ENCODE measurements at regions not wholly inside any gene's neighbourhood (a gene's known extent, or its start where the extent isn't known, plus 50 kb on each side); places are given as distances from the start of the nearest gene placed in this dataset.

GRCh38 chr4:13203101-13203500 is 281.0 kb downstream of the RAB28 start:
- ChIA-PET POLR2A (ENCODE audit: partially characterized antibody) (interaction anchor here (0.6 kb wide), 1 partner anchor 239 kb away, joined by 5 read pairs; no protein-coding TSS in a partner anchor), CTCF (ENCODE audit: partially characterized antibody) (interaction anchor here (1.3 to 2.4 kb wide), 2 partner anchors 8 to 46 kb away, joined by 4 to 7 read pairs; no protein-coding TSS in a partner anchor)
- no peak overlapping the region for H4K8ac ChIP-seq (ENCODE audit: extremely low read depth, insufficient read depth, low read length)
- no peak for TF ChIP-seq FOSL1 (IDR thresholded peaks at IDR 0.05; ENCODE audit: insufficient read depth, low read depth, low read length)
- TF ChIP-seq CTBP2 (IDR thresholded peaks at IDR 0.05; ENCODE audit: borderline replicate concordance, insufficient read depth, insufficient read length, low read length): no peak
- TF ChIP-seq HDAC2 (IDR thresholded peaks at IDR 0.05; ENCODE audit: borderline replicate concordance in 1 of 2, low read depth in 2 of 2, low read length in 2 of 2): no peak
- no peak for TF ChIP-seq RAD21 (IDR thresholded peaks at IDR 0.05 in 1 of 2, conservative IDR thresholded peaks at IDR 0.05 in 1 of 2; ENCODE audit: low read depth in 2 of 2, low read length in 2 of 2)
- TF ChIP-seq ZNF274 (IDR thresholded peaks at IDR 0.05; ENCODE audit: borderline replicate concordance, extremely low read depth, low read length): no peak
- TF ChIP-seq TAF7 (optimal IDR thresholded peaks at IDR 0.05; ENCODE audit: borderline replicate concordance, low read depth, low read length): no peak
- no peak for TF ChIP-seq BACH1 (IDR thresholded peaks at IDR 0.05; ENCODE audit: low read length)
- TF ChIP-seq NRF1 (IDR thresholded peaks at IDR 0.05; ENCODE audit: low read depth, low read length): no peak
- no peak for TF ChIP-seq SIX5 (IDR thresholded peaks at IDR 0.05; ENCODE audit: low read depth, low read length)
- H2BK15ac ChIP-seq (ENCODE audit: low read length): no peak overlapping the region
- H3K4me2 ChIP-seq (ENCODE audit: insufficient read depth in 1 of 2, low read depth in 2 of 2, low read length in 2 of 2): no peak overlapping the region
- no peaks in the 10 kb centered on the region for H3K79me2 ChIP-seq (ENCODE audit: control insufficient read depth in 1 of 2, insufficient read depth in 2 of 2, low read length in 2 of 2)
- DNase-seq (ENCODE audit: low read depth in 1 of 2, low spot score in 2 of 2) (no peak), FAIRE-seq (no peak)
- no peaks in the 10 kb centered on the region for H3K9me3 ChIP-seq (ENCODE audit: insufficient read depth in 2 of 2, low read depth in 1 of 2, low read length in 1 of 2)
- no peaks in the 10 kb centered on the region for H3K23me2 ChIP-seq (ENCODE audit: low read depth, low read length)
- H3K4me1 ChIP-seq (replicated peaks in 1 of 4; ENCODE audit: control insufficient read depth in 3 of 4, insufficient read depth in 4 of 4, low read length in 3 of 4): no peaks in the 10 kb centered on the region
- H4K5ac ChIP-seq (ENCODE audit: insufficient read length, low read depth, low read length): no peak overlapping the region
- no peak overlapping the region for H3K4ac ChIP-seq (replicated peaks; ENCODE audit: insufficient read length, low read depth, low read length)
- no peaks in the 10 kb centered on the region for H3K27me3 ChIP-seq (replicated peaks in 1 of 4; ENCODE audit: control insufficient read depth in 3 of 4, extremely low read depth in 1 of 4, insufficient read depth in 3 of 4, low read length in 3 of 4)
- no peaks in the 10 kb centered on the region for H3K79me1 ChIP-seq (ENCODE audit: low read depth, low read length)
- H3K18ac ChIP-seq (ENCODE audit: extremely low read depth, low read length): no peak overlapping the region
- no peak overlapping the region for H2BK12ac ChIP-seq (ENCODE audit: low read depth, low read length)
- H2BK5ac ChIP-seq (ENCODE audit: low read depth, low read length): no peak overlapping the region
- H3K56ac ChIP-seq (replicated peaks; ENCODE audit: insufficient read length, low read depth, low read length): no peak overlapping the region
- H3K23ac ChIP-seq (ENCODE audit: insufficient read length): no peak overlapping the region
- H3K27ac ChIP-seq (ENCODE audit: low read depth, low read length): no peak overlapping the region
- no peak overlapping the region for H2AK5ac ChIP-seq (ENCODE audit: low read depth, low read length)
- H3K9ac ChIP-seq (replicated peaks in 1 of 4; ENCODE audit: extremely low read depth in 1 of 4, low read depth in 3 of 4, low read length in 3 of 4): no peak overlapping the region
- no peak overlapping the region for H3K14ac ChIP-seq (ENCODE audit: insufficient read length)
- WGBS, 2 experiments (ENCODE audit: extremely low coverage in 1 of 2, insufficient coverage in 1 of 2, insufficient read length in 1 of 2, insufficient replicate concordance in 2 of 2, low coverage in 1 of 2, low lambda C conversion rate in 2 of 2, missing lambda C conversion rate in 1 of 2): 86% methylated on average over 1 of the region's 1 CpG; no CpG with 5 or more reads in 1 of the 2 experiments
- no peak overlapping the region for H4K91ac ChIP-seq (replicated peaks; ENCODE audit: insufficient read length, low read length)
- no peak overlapping the region for H3K4me3 ChIP-seq (ENCODE audit: extremely low read depth in 1 of 4, insufficient read depth in 2 of 4, low read depth in 3 of 4, low read length in 4 of 4)
- H2BK20ac ChIP-seq (ENCODE audit: low read length): no peak overlapping the region
- no peaks in the 10 kb centered on the region for H3K36me3 ChIP-seq (ENCODE audit: control insufficient read depth in 2 of 4, insufficient read depth in 4 of 4, low read length in 3 of 4)
- H4K20me1 ChIP-seq (replicated peaks in 1 of 2; ENCODE audit: control insufficient read depth in 1 of 2, insufficient read depth in 2 of 2, low read length in 2 of 2): no peaks in the 10 kb centered on the region
- no peak overlapping the region for H2AFZ ChIP-seq (ENCODE audit: low read length)
- H2BK120ac ChIP-seq (replicated peaks; ENCODE audit: low read depth, low read length): no peak overlapping the region
